ENCODE measurements at regions not wholly inside any gene's neighbourhood (a gene's known extent, or its start where the extent isn't known, plus 50 kb on each side); places are given as distances from the start of the nearest gene placed in this dataset.

- H3K27ac ChIP-seq, result no peak overlapping the region
- H3K9me3 ChIP-seq, result no peaks in the 10 kb centered on the region
- peaks cover 0 to 32% of the 10 kb centered on the region in 2 donors for H3K4me1 ChIP-seq
- TF ChIP-seq POLR2A (IDR thresholded peaks at IDR 0.05) (no peak), CTCF (IDR thresholded peaks at IDR 0.05) (no peak)
- intact Hi-C loops (cut with DNase I), result no loop called here
- no peak overlapping the region for H3K4me3 ChIP-seq (replicated peaks in 1 of 3)
- DNase-seq, result no peak
- 56 to 67% methylated on average over 2 of the region's 2 CpGs for WGBS, 2 donors
- no peaks in the 10 kb centered on the region for H3K27me3 ChIP-seq
- no peaks in the 10 kb centered on the region for H3K36me3 ChIP-seq
Measured at GRCh38 chr10:44803862-44804261, 107.3 kb upstream of the TMEM72 start.

- Histone ChIP-seq H3K27ac (no peak overlapping the region), H3K9me3 (no peaks in the 10 kb centered on the region), H3K4me3 (replicated peaks in 1 of 3) (no peak overlapping the region), H3K4me1 (peaks cover 0 to 32% of the 10 kb centered on the region in 2 donors), H3K36me3 (no peaks in the 10 kb centered on the region), H3K27me3 (no peaks in the 10 kb centered on the region)
- DNase-seq, result no peak
- TF ChIP-seq POLR2A (IDR thresholded peaks at IDR 0.05) (no peak), CTCF (IDR thresholded peaks at IDR 0.05) (no peak)
- intact Hi-C loops (cut with DNase I), result no loop called here
- WGBS, 2 donors, result 92 to 93% methylated on average over 1 of the region's 1 CpG
Measured at GRCh38 chr10:44804661-44805060, 106.5 kb upstream of the TMEM72 start.

- no peak overlapping the region for H3K4me3 ChIP-seq (replicated peaks in 1 of 3)
- peak; percentile 22 to 48 for DNase-seq
- no peak overlapping the region for H3K27ac ChIP-seq
- H3K9me3 ChIP-seq, result no peaks in the 10 kb centered on the region
- H3K27me3 ChIP-seq, result no peaks in the 10 kb centered on the region
- 64% methylated on average over 6 of the region's 6 CpGs for WGBS, 2 donors
- peaks cover 0 to 32% of the 10 kb centered on the region in 2 donors for H3K4me1 ChIP-seq
- intact Hi-C loops (cut with DNase I), result no loop called here
- TF ChIP-seq CTCF (IDR thresholded peaks at IDR 0.05) (no peak), POLR2A (IDR thresholded peaks at IDR 0.05) (no peak)
- no peaks in the 10 kb centered on the region for H3K36me3 ChIP-seq
Measured at GRCh38 chr10:44805466-44806210, 105.5 kb upstream of the TMEM72 start.

- Histone ChIP-seq H3K27me3 (no peaks in the 10 kb centered on the region), H3K4me3 (replicated peaks in 1 of 3) (no peak overlapping the region), H3K9me3 (no peaks in the 10 kb centered on the region), H3K36me3 (no peaks in the 10 kb centered on the region), H3K4me1 (peaks cover 0 to 26% of the 10 kb centered on the region in 2 donors), H3K27ac (no peak overlapping the region)
- DNase-seq, result no peak
- 75 to 76% methylated on average over 3 of the region's 3 CpGs for WGBS, 2 donors
- TF ChIP-seq CTCF (IDR thresholded peaks at IDR 0.05), result no peak
- TF ChIP-seq POLR2A (IDR thresholded peaks at IDR 0.05), result no peak
- intact Hi-C loops (cut with DNase I), result no loop called here
Measured at GRCh38 chr10:44806950-44807349, 104.2 kb upstream of the TMEM72 start.

GRCh38 chr10:44807451-44807850, 103.7 kb upstream of the TMEM72 start:
- Histone ChIP-seq H3K9me3 (no peaks in the 10 kb centered on the region), H3K27me3 (no peaks in the 10 kb centered on the region), H3K4me3 (replicated peaks in 1 of 3) (no peak overlapping the region), H3K36me3 (no peaks in the 10 kb centered on the region), H3K27ac (no peak overlapping the region), H3K4me1 (peaks cover 0 to 21% of the 10 kb centered on the region in 2 donors)
- no peak for DNase-seq
- intact Hi-C loops (cut with DNase I), result no loop called here
- TF ChIP-seq POLR2A (IDR thresholded peaks at IDR 0.05) (no peak), CTCF (IDR thresholded peaks at IDR 0.05) (no peak)

All from thyroid gland (tissue), 4 donors.